ENCODE measurements at regions not wholly inside any gene's neighbourhood (a gene's known extent, or its start where the extent isn't known, plus 50 kb on each side); places are given as distances from the start of the nearest gene placed in this dataset.

- no peak for DNase-seq
These were observed 1337.2 kb upstream of the CELF4 start for GRCh38 chr18:38902796-38903195.

GRCh38 chr18:38900445-38900844 lies 1334.8 kb upstream of the CELF4 start:
- DNase-seq: no peak

GRCh38 chr18:38900031-38900430 lies 1334.4 kb upstream of the CELF4 start:
- no peak for DNase-seq

DNA sequence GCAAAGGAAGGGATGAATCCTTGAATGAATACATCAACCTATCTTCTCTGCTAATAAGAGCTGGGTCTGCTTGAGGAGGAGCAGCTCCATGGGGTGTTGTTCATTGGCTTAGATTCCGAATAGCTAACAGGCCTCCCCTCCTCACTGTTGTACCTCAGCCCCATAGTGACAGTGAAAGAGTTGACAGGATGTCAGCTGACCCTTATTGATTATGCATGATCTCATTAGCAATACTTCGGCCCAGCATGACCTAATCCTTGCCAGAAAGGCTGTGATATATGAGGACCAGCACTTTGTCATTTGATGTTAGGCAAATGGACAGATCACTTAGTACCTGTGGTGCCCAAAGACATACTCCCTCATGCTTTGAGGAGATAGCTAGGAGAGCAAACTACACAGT lies 1333.7 kb upstream of the CELF4 start:
- DNase-seq: no peak

DNA sequence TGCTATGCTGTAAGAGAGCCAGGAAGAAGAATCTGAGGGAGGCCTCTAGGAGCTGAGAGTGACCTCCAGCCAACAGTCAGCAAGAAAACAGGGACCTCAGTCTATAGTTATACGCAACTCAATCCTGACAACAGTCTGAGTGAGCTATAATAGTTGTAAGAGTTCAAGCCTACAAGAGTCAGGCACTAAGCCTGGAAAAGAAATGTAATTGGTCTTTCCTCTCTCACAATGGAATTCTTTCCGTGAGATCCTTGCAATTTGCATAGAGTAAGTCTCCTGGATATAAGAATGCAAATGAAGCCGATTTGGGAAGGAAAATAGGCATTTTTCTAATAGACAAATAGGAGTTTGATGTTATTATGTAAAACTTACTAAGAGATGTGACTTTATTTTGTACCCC lies 1332.6 kb upstream of the CELF4 start:
- no peak for DNase-seq

GRCh38 chr18:38895560-38895959 lies 1330.0 kb upstream of the CELF4 start:
- no peak for DNase-seq

DNA sequence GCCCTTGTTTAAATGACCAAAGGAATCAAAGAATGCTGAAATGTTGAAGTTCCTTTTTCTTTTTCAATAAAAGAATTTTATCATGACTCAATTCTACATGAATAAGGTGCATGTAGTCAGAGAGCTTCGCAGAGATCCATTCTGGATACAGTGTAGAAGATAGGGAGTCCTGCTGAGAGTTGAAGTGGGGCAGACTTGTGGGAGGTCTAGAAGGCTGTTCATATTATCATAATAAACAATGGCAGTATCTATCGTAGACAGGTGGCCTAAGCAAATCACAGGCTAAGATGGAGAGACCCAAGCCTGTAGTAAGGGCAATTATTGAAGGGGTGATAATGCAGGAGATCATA lies 1322.0 kb upstream of the CELF4 start:
- DNase-seq: no peak

GRCh38 chr18:38886861-38887670 lies 1321.5 kb upstream of the CELF4 start:
- DNase-seq: no peak

DNA sequence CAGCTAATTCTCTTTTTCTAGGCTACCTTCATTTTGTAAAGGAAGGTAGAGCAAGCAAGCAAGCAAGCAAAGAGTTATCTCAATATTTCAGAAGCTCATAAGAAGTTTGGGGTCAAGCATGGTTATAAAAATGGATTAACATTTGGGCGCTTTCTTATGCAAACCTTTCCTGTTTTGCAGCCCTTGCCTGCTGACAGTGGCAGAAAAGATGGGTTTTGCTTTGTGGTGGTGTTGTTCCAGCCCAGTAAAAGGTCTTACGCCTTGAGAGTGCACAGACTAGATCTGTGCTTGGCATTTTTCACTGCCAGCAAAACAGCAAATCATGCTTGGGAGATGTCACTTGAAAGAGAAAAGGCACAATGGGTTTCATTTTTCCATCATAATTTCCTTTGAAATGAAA lies 1320.6 kb upstream of the CELF4 start:
- no peak for DNase-seq

- no peak for DNase-seq
These were observed 1318.5 kb upstream of the CELF4 start for GRCh38 chr18:38884050-38884449.

DNA sequence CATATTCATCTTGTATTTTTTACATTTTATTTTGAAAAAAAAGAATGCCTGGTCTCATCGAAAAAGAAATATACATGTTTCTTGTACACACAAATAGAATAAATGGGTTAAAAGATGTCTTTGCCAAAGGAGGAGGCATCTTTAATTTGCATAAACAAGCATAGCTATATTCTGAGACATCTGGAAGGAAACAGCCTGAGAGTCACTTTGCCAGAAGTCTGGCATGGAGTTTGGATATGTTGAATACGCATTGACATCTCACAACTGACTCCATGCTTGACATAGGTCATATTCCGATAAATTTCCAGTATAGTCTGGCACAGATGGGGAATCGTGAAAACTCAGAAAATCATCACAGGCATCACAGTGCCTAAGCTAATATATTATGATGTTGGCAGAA lies 1317.5 kb upstream of the CELF4 start:
- DNase-seq: no peak

GRCh38 chr18:38879871-38880270 lies 1314.3 kb upstream of the CELF4 start:
- DNase-seq: no peak

- no peak for DNase-seq
These were observed 1306.7 kb upstream of the CELF4 start for GRCh38 chr18:38872342-38872741.

DNA sequence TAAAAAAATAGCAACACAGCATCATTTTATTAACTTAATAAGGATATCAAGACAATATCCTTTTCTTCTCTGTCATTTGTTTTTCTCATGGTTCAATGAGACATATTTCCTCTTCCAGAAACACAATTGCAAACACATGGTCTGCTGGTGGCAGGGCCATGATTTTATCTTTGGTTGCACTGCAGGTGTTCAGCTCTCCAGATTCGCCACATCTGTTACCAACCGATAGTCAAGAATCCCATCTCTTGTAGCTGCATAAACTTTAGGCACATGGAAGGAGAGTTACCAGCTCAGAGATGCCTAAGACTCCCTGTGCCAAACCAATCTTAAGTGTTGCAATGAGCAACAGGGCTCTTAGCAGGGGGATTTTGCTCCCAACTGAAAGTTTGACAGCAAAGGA lies 1303.2 kb upstream of the CELF4 start:
- no peak for DNase-seq

DNA sequence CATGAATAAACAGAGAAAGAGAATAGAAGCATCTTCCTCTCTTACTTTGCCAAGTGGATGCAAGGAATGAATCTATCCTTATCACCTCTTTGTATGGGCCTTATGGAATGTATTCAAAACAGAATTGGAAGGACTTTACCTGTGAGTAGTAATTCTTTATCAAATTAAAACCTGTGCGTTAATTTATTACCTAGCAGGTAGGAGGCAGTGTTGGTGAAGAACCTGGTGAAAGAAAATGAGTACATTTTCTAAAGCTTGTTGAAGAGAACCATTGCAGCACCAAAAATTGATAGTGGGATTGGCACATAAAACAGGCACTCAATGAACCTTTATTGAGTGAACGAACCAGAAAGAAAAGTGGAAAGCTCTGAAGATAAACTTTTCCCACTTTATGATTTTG lies 1302.1 kb upstream of the CELF4 start:
- no peak for DNase-seq

DNA sequence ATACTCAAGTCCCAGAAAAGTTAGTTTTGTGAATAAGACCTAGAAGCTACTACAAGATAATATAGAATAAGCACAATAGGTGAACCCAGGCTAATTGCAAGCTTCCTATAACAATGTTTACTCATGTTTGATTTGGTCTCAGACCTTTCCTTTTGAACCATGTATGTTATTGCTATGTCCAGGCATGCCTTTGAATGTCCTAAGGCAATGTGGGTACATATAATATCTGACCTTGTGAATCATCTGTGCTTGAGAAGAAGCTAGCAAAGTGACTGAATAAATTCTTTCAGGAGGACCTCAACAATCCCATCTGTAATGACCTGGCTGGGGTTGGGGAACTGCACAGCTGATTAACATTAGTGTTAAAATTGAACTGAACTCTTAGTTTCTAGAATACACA lies 1285.9 kb upstream of the CELF4 start:
- DNase-seq: no peak

- no peak for DNase-seq
These were observed 1281.7 kb upstream of the CELF4 start for GRCh38 chr18:38847326-38847725.

DNA sequence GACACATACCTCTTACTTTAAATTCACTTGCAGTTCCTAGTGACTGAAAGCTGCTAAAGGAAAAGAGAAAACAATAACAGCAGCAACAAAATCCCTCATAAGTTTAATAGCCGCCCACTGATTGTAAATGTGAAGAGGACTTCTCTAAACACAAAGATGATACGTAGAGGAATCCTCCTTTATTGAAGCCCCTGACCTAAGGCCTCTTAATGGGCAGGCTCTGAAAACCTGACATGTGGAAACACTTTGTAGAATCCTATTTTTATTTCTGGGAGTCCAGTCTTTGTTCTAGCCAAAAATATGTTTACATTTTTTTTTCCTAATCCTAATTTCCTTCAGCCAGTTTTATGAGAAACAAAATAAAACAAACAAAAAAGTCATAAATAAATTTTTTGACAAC lies 1277.7 kb upstream of the CELF4 start:
- no peak for DNase-seq

GRCh38 chr18:38826247-38826646 lies 1260.6 kb upstream of the CELF4 start:
- DNase-seq: no peak

GRCh38 chr18:38811209-38811608 lies 1245.6 kb upstream of the CELF4 start:
- DNase-seq: no peak

DNA sequence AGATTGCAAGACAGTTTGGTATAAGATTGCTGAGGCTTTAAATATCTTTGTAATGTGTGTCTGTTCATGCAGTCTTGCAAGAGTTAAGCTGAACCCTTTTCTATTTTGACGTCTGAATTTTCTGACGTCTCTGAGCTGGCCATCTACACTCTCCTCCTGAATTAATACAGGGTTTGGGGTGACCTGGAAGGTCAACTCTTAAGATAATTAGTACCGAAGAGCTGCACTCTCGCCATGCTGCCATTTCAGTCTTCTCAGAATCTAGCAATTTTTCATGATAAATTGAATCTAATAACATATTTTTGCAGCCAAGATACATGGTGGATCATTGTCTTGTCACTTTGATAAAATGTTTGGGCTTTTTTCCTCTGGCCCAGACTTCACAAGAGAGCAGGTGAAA lies 1245.2 kb upstream of the CELF4 start:
- DNase-seq: no peak

- DNase-seq: no peak
These were observed 1242.3 kb upstream of the CELF4 start for GRCh38 chr18:38807915-38808314.

GRCh38 chr18:38805256-38805655 lies 1239.7 kb upstream of the CELF4 start:
- DNase-seq: no peak

DNA sequence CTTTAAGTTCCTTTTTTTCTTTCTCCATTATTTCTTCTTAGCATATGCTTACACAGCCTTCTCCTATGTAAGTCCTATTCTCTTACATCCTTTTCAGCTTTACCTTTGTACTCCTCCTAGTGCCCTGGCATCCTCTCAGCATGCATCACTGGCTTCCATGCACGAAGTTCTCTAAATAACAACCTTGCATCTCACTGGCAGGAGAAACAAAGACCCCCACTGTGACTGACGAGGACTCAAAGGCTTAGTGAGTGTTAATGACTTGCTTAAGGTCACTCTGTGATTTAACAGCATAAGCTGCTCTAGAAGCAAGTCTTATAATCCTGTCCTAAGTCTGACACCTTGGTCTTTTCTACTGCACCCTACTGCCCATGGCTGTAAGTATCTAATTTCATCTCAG lies 1236.0 kb upstream of the CELF4 start:
- DNase-seq: no peak

DNA sequence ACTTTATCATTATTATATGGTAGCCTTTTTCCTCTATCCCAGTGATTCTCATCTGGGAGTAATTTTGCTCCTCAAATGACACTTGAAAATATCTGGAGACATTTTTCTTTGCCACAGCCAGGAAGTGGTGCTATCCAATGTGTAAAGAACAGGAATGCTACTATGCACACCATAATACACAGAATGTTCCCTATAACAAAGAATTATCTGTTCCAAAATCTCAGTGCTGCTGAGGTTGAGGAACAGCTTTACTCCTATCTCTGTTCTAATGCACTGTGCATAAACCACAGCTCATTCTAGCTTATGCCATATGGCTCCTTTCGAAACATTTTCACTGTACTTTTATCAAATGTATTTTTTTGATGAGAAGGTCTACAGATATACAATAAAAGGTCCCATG lies 1231.2 kb upstream of the CELF4 start:
- no peak for DNase-seq

DNA sequence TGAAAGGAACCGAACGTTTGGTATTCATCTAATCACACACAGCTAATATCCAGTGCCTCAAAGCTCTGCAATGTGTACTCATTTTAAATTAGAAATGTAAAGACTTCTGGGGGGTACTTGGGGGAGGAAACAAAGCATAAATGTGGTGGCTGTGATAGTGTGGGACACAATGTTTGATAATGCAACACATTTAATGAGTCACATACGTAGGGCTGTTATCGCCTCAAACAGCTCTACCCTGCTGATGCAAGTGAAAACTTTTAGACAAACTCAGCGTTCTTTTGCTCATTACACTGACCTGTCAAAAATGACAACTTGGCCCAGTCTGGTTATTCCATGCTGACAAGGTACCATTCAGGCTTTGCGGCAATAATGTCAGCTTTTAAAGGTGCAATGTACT lies 1227.1 kb upstream of the CELF4 start:
- DNase-seq: no peak
